Uterus (tissue), 2 donors: ENCODE measurements at regions not wholly inside any gene's neighbourhood (a gene's known extent, or its start where the extent isn't known, plus 50 kb on each side); places are given as distances from the start of the nearest gene placed in this dataset.
"Not testable (repeated sequence)": the region's sequence is repeated elsewhere in the genome, so short reads cannot be mapped to it uniquely, and the experiment has no call there.

ENCODE experiments used
- CTCF ChIP-seq, 4 experiments: fragments of 200-600 bp in 2 of 4; fragments of 450-650 bp in 2 of 4; sonication (generic) in 2 of 4; IDR thresholded peaks; one replicate each; pipeline ENCODE4 v1.5.1; 2016 to 2019; ENCODE audit warnings: antibody characterized with exemption in 4 of 4, mild to moderate bottlenecking in 2 of 4, moderate library complexity in 1 of 4
- POLR2A ChIP-seq, 2 donors: fragments of 450-650 bp; IDR thresholded peaks; one replicate each; pipeline ENCODE4 v1.6.1; 2016; ENCODE audit warnings: antibody characterized with exemption in 2 of 2, mild to moderate bottlenecking in 1 of 2, moderate library complexity in 1 of 2

- not testable (repeated sequence) for TF ChIP-seq CTCF, POLR2A (IDR thresholded peaks at IDR 0.05)
Measured at GRCh38 chr9:42821468-42821867, 638.0 kb downstream of the SPATA31A6 start.
